ENCODE measurements at regions not wholly inside any gene's neighbourhood (a gene's known extent, or its start where the extent isn't known, plus 50 kb on each side); places are given as distances from the start of the nearest gene placed in this dataset.

DNA sequence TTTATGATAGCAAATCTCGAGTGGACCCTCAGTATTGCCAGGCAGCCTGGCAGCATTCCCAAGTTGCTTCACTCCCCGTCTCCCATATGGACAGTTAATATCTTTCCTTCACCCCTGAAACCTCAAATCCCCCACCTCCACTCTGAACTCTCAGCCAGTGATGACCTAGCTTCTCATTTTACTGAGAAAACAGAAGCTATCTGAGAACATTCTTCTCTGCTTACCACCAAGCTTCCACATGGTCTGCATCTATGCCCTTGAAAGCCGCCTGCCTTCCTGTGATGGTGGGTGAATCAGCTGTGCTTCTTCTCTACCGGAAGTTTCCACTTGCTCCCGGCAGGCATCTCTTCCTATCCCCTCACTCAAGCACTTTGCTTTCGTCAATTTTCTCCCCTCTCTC lies 529.2 kb downstream of the EPHA4 start:
- in situ Hi-C loops (cut with MboI) (no loop called here), intact Hi-C loops (cut with micrococcal nuclease) (no loop called here)
- H3K79me2 ChIP-seq (ENCODE audit: control insufficient read depth, insufficient read depth, low read length): no peaks in the 10 kb centered on the region
- H3K9me1 ChIP-seq (ENCODE audit: control insufficient read depth, insufficient read depth, low read length): no peaks in the 10 kb centered on the region
- WGBS (ENCODE audit: insufficient coverage, low coverage, missing lambda C conversion rate): 0% methylated on average over 5 of the region's 6 CpGs
- no peak overlapping the region for H3K27ac ChIP-seq (ENCODE audit: extremely low read depth, low read depth, low read length)
- no peaks in the 10 kb centered on the region for H3K27me3 ChIP-seq (ENCODE audit: control insufficient read depth in 2 of 2, insufficient read depth in 2 of 2, low read length in 2 of 2)
- BruUV-seq (replicated peaks): no TSS peak
- no peaks in the 10 kb centered on the region for H3K36me3 ChIP-seq (ENCODE audit: control insufficient read depth, insufficient read depth, low read length)
- no peak overlapping the region for H2AFZ ChIP-seq (ENCODE audit: low read depth, low read length)
- ATAC-seq (no peak), DNase-seq (ENCODE audit: extremely low read depth in 1 of 4, low spot score in 3 of 4) (no peak), FAIRE-seq (no peak)
- no peaks in the 10 kb centered on the region for H4K20me1 ChIP-seq (replicated peaks; ENCODE audit: control insufficient read depth, insufficient read depth, low read length)
- no peak overlapping the region for H3K4me3 ChIP-seq
- H3K9ac ChIP-seq (ENCODE audit: insufficient read depth in 1 of 2, low read depth in 2 of 2, low read length in 2 of 2): no peak overlapping the region
- H3K9me3 ChIP-seq (replicated peaks; ENCODE audit: control insufficient read depth, insufficient read depth, low read depth, low read length): no peaks in the 10 kb centered on the region
- no peak for TF ChIP-seq KDM4B (IDR thresholded peaks at IDR 0.05; ENCODE audit: borderline replicate concordance in 2 of 2, low read depth in 1 of 2)
- TF ChIP-seq ZNF77 (CRISPR knock-in tag; IDR thresholded peaks at IDR 0.05): no peak
- TF ChIP-seq ZBTB7A (IDR thresholded peaks at IDR 0.05; ENCODE audit: borderline replicate concordance, control insufficient read depth, low read depth, low read length): no peak
- TF ChIP-seq TEAD4 (IDR thresholded peaks at IDR 0.05; ENCODE audit: low read length): no peak
- no peak for TF ChIP-seq TEAD4 (CRISPR knock-in tag; IDR thresholded peaks at IDR 0.05; ENCODE audit: borderline replicate concordance)
- TF ChIP-seq ARID1B (IDR thresholded peaks at IDR 0.05): no peak
- TF ChIP-seq ZNF57 (CRISPR knock-in tag; IDR thresholded peaks at IDR 0.05): no peak
- no peak for TF ChIP-seq GABPB1 (CRISPR knock-in tag; IDR thresholded peaks at IDR 0.05)
- TF ChIP-seq ZNF668 (CRISPR knock-in tag; IDR thresholded peaks at IDR 0.05): no peak
- TF ChIP-seq ZNF431 (CRISPR knock-in tag; IDR thresholded peaks at IDR 0.05): no peak
- no peak for TF ChIP-seq SMAD2 (IDR thresholded peaks at IDR 0.05; ENCODE audit: low read depth, low read length)
- no peak for TF ChIP-seq ZNF766 (CRISPR knock-in tag; conservative IDR thresholded peaks at IDR 0.05)
- TF ChIP-seq, protein P1, sequence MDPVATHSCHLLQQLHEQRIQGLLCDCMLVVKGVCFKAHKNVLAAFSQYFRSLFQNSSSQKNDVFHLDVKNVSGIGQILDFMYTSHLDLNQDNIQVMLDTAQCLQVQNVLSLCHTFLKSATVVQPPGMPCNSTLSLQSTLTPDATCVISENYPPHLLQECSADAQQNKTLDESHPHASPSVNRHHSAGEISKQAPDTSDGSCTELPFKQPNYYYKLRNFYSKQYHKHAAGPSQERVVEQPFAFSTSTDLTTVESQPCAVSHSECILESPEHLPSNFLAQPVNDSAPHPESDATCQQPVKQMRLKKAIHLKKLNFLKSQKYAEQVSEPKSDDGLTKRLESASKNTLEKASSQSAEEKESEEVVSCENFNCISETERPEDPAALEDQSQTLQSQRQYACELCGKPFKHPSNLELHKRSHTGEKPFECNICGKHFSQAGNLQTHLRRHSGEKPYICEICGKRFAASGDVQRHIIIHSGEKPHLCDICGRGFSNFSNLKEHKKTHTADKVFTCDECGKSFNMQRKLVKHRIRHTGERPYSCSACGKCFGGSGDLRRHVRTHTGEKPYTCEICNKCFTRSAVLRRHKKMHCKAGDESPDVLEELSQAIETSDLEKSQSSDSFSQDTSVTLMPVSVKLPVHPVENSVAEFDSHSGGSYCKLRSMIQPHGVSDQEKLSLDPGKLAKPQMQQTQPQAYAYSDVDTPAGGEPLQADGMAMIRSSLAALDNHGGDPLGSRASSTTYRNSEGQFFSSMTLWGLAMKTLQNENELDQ (CRISPR knock-in tag; IDR thresholded peaks at IDR 0.05; ENCODE audit: borderline replicate concordance): no peak
- TF ChIP-seq ILF3 (IDR thresholded peaks at IDR 0.05; ENCODE audit: borderline replicate concordance): no peak
- no peak for TF ChIP-seq TBP (optimal IDR thresholded peaks at IDR 0.05; ENCODE audit: low read depth, low read length)
- TF ChIP-seq, protein P2, sequence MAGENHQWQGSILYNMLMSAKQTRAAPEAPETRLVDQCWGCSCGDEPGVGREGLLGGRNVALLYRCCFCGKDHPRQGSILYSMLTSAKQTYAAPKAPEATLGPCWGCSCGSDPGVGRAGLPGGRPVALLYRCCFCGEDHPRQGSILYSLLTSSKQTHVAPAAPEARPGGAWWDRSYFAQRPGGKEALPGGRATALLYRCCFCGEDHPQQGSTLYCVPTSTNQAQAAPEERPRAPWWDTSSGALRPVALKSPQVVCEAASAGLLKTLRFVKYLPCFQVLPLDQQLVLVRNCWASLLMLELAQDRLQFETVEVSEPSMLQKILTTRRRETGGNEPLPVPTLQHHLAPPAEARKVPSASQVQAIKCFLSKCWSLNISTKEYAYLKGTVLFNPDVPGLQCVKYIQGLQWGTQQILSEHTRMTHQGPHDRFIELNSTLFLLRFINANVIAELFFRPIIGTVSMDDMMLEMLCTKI (IDR thresholded peaks at IDR 0.05; ENCODE audit: partially characterized antibody): no peak
- no peak for TF ChIP-seq ZNF140 (CRISPR knock-in tag; IDR thresholded peaks at IDR 0.05)
- no peak for TF ChIP-seq CXXC5 (CRISPR knock-in tag; IDR thresholded peaks at IDR 0.05)
- TF ChIP-seq, protein P3, sequence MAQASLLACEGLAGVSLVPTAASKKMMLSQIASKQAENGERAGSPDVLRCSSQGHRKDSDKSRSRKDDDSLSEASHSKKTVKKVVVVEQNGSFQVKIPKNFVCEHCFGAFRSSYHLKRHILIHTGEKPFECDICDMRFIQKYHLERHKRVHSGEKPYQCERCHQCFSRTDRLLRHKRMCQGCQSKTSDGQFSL (CRISPR knock-in tag; IDR thresholded peaks at IDR 0.05): no peak
- TF ChIP-seq, protein P3 (tag; IDR thresholded peaks at IDR 0.05): no peak
- H3K4me2 ChIP-seq (ENCODE audit: insufficient read depth, low read length): no peak overlapping the region
- ChIA-PET CTCF (ENCODE audit: low intra/inter-chr PET ratio) (no interaction called here), POLR2A (no interaction called here)
- H3K4me1 ChIP-seq (replicated peaks in 1 of 2; ENCODE audit: control insufficient read depth in 2 of 2, insufficient read depth in 2 of 2, low read length in 2 of 2): no peaks in the 10 kb centered on the region

Data from K562 (cell line).